Caco-2 (cell line): ENCODE measurements at regions not wholly inside any gene's neighbourhood (a gene's known extent, or its start where the extent isn't known, plus 50 kb on each side); places are given as distances from the start of the nearest gene placed in this dataset.

ENCODE experiments used
- BruUV-seq: library from RNA; stranded (reverse); fragments of 400-500 nt; replicated peaks from 2 replicates; lab custom pipeline; 2021; lab: Mats Ljungman, UMichigan
- CTCF ChIA-PET: fragments of 300-600 bp; sonication (Branson Sonifier 250); formaldehyde crosslinking; loops from one replicate; lab custom pipeline; 2022; ENCODE audit warnings: antibody characterized with exemption; lab: Charles Lee
- POLR2A ChIA-PET: fragments of 300-600 bp; sonication (Branson Sonifier 250); formaldehyde crosslinking; loops from one replicate; lab custom pipeline; 2022; ENCODE audit warnings: antibody characterized with exemption; lab: Charles Lee
- DNase-seq, 2 experiments: peaks; one replicate each; pipeline versions ENCODE4 v3.0.0 to v3.0.0-alpha.2; 2020 to 2022
- H3K27me3 ChIP-seq: replicated peaks from 2 replicates; pipeline ENCODE4 v1.6.0; 2011; ENCODE audit warnings: low read length; ENCODE audit not compliant: control insufficient read depth, insufficient read depth
- H3K36me3 ChIP-seq: 2 replicates; pipeline ENCODE4 v1.5.1; 2011; ENCODE audit warnings: low read length; ENCODE audit not compliant: control insufficient read depth, insufficient read depth
- H3K4me1 ChIP-seq: fragments of 250-450 bp; sonication (Bioruptor Pico); 2 replicates; pipeline ENCODE4 v1.5.1; 2020; ENCODE audit warnings: mild to moderate bottlenecking
- H3K4me3 ChIP-seq: 2 replicates; pipeline ENCODE4 v1.5.1; 2011; ENCODE audit warnings: low read depth, mild to moderate bottlenecking, control low read depth, low read length
- H3K9me3 ChIP-seq: fragments of 250-450 bp; sonication (Bioruptor Pico); 2 replicates; pipeline ENCODE4 v1.5.1; 2020; ENCODE audit warnings: mild to moderate bottlenecking, moderate library complexity
- H3K27ac Mint-ChIP-seq: one replicate; pipeline ENCODE4 v1.8.0; 2022; ENCODE audit warnings: mixed read lengths; ENCODE audit not compliant: unreplicated experiment
- H3K27me3 Mint-ChIP-seq: one replicate; pipeline ENCODE4 v1.8.0; 2022; ENCODE audit warnings: mixed read lengths; ENCODE audit not compliant: insufficient read depth, unreplicated experiment
- H3K36me3 Mint-ChIP-seq: one replicate; pipeline ENCODE4 v1.8.0; 2022; ENCODE audit warnings: mild to moderate bottlenecking, mixed read lengths; ENCODE audit not compliant: insufficient read depth, unreplicated experiment
- H3K4me1 Mint-ChIP-seq: one replicate; pipeline ENCODE4 v1.8.0; 2022; ENCODE audit warnings: low read depth, mixed read lengths; ENCODE audit not compliant: unreplicated experiment
- H3K4me3 Mint-ChIP-seq: one replicate; pipeline ENCODE4 v1.8.0; 2022; ENCODE audit warnings: mild to moderate bottlenecking, moderate library complexity, mixed read lengths; ENCODE audit not compliant: unreplicated experiment
- H3K9me3 Mint-ChIP-seq: one replicate; pipeline ENCODE4 v1.8.0; 2022; ENCODE audit warnings: mixed read lengths; ENCODE audit not compliant: unreplicated experiment
- CTCF ChIP-seq, 2 experiments: fragments of 200-600 bp in 1 of 2; IDR thresholded peaks; 1 replicate in 1 of 2; 2 replicates in 1 of 2; pipeline versions ENCODE4 v1.5.1 to v1.8.0; 2011 to 2022; ENCODE audit warnings: antibody characterized with exemption in 1 of 2, control low read depth in 1 of 2, inconsistent platforms in 1 of 2, low read depth in 1 of 2, low read length in 1 of 2, mild to moderate bottlenecking in 1 of 2, moderate library complexity in 1 of 2; ENCODE audit not compliant: insufficient read depth in 1 of 2, severe bottlenecking in 1 of 2, unreplicated experiment in 1 of 2
- intact Hi-C: fragments of 100-400 bp; cut with micrococcal nuclease; formaldehyde crosslinking; loops from one replicate; pipeline ENCODE4 v1.10.0; 2022; ENCODE audit not compliant: unreplicated experiment

- Mint-ChIP-seq H3K27me3 (no peaks in the 10 kb centered on the region), H3K36me3 (peaks cover 8% of the 10 kb centered on the region), H3K9me3 (peaks cover 15% of the 10 kb centered on the region), H3K4me3 (no peak overlapping the region), H3K4me1 (peaks cover 9% of the 10 kb centered on the region), H3K27ac (no peak overlapping the region)
- Histone ChIP-seq H3K9me3 (no peaks in the 10 kb centered on the region), H3K4me1 (peaks cover 6% of the 10 kb centered on the region), H3K27me3 (no peaks in the 10 kb centered on the region), H3K4me3 (no peak overlapping the region), H3K36me3 (no peaks in the 10 kb centered on the region)
- TF ChIP-seq CTCF (IDR thresholded peaks at IDR 0.05; ENCODE audit: insufficient read depth in 1 of 2, low read depth in 1 of 2, low read length in 1 of 2, severe bottlenecking in 1 of 2, unreplicated experiment in 1 of 2): no peak
- no peak for DNase-seq
- intact Hi-C loops: no loop called here
- POLR2A ChIA-PET: no interaction called here
- BruUV-seq: no TSS peak
- CTCF ChIA-PET: no interaction called here
Measured at GRCh38 chr15:67953299-67953698, 100.8 kb upstream of the PIAS1 start.

- Histone ChIP-seq H3K9me3 (no peaks in the 10 kb centered on the region), H3K27me3 (no peaks in the 10 kb centered on the region), H3K4me3 (no peak overlapping the region), H3K36me3 (no peaks in the 10 kb centered on the region), H3K4me1 (peaks cover 13% of the 10 kb centered on the region)
- no TSS peak for BruUV-seq
- TF ChIP-seq CTCF (IDR thresholded peaks at IDR 0.05; ENCODE audit: insufficient read depth in 1 of 2, low read depth in 1 of 2, low read length in 1 of 2, severe bottlenecking in 1 of 2, unreplicated experiment in 1 of 2): no peak
- DNase-seq: no peak
- ChIA-PET POLR2A (no interaction called here), CTCF (no interaction called here)
- Mint-ChIP-seq H3K27me3 (no peaks in the 10 kb centered on the region), H3K9me3 (peaks cover 15% of the 10 kb centered on the region), H3K36me3 (peaks cover 8% of the 10 kb centered on the region), H3K4me1 (peaks cover 18% of the 10 kb centered on the region), H3K27ac (peak overlapping the region; percentile 28), H3K4me3 (no peak overlapping the region)
- intact Hi-C loops: no loop called here
Measured at GRCh38 chr15:67955252-67955651, 98.9 kb upstream of the PIAS1 start.

- H3K36me3 Mint-ChIP-seq: peaks cover 18% of the 10 kb centered on the region
- no TSS peak for BruUV-seq
- H3K27ac Mint-ChIP-seq: no peak overlapping the region
- ChIA-PET CTCF (no interaction called here), POLR2A (no interaction called here)
- DNase-seq: no peak
- Histone ChIP-seq H3K36me3 (no peaks in the 10 kb centered on the region), H3K4me1 (peaks cover 33% of the 10 kb centered on the region), H3K4me3 (no peak overlapping the region), H3K27me3 (no peaks in the 10 kb centered on the region), H3K9me3 (no peaks in the 10 kb centered on the region)
- H3K4me3 Mint-ChIP-seq: no peak overlapping the region
- peaks cover 25% of the 10 kb centered on the region for H3K4me1 Mint-ChIP-seq
- no peaks in the 10 kb centered on the region for H3K27me3 Mint-ChIP-seq
- H3K9me3 Mint-ChIP-seq: peaks cover 4% of the 10 kb centered on the region
- TF ChIP-seq CTCF (IDR thresholded peaks at IDR 0.05; ENCODE audit: insufficient read depth in 1 of 2, low read depth in 1 of 2, low read length in 1 of 2, severe bottlenecking in 1 of 2, unreplicated experiment in 1 of 2): no peak
- intact Hi-C loops: no loop called here
Measured at GRCh38 chr15:67957435-67958132, 96.5 kb upstream of the PIAS1 start.
